Muscle of leg (tissue), 3 donors: ENCODE measurements at regions not wholly inside any gene's neighbourhood (a gene's known extent, or its start where the extent isn't known, plus 50 kb on each side); places are given as distances from the start of the nearest gene placed in this dataset.
A peak's percentile ranks its signal among the peaks of the same experiment; 100 is the strongest.

Experiments
- DNase-seq: peaks from one replicate; pipeline ENCODE4 v3.0.0; 2013
- H3K27ac ChIP-seq: one replicate; pipeline ENCODE4 v1.5.1; 2013; ENCODE audit warnings: mild to moderate bottlenecking, low read length, control low read depth
- H3K27me3 ChIP-seq: one replicate; pipeline ENCODE4 v1.6.1; 2013; ENCODE audit warnings: low read length; ENCODE audit not compliant: control insufficient read depth, insufficient read depth
- H3K36me3 ChIP-seq: one replicate; pipeline ENCODE4 v1.6.1; 2013; ENCODE audit warnings: low read length; ENCODE audit not compliant: control insufficient read depth, insufficient read depth
- H3K4me1 ChIP-seq: one replicate; pipeline ENCODE4 v1.6.1; 2013; ENCODE audit warnings: low read length; ENCODE audit not compliant: control insufficient read depth, insufficient read depth
- H3K4me3 ChIP-seq: one replicate; pipeline ENCODE4 v1.5.1; 2013; ENCODE audit warnings: low read length, control low read depth
- H3K9me3 ChIP-seq: replicated peaks from 2 replicates; pipeline ENCODE4 v1.6.1; 2013; ENCODE audit warnings: low read depth, low read length; ENCODE audit not compliant: control insufficient read depth
- WGBS: methylation state at CpG from one replicate; pipeline ENCODE4 v1.1.5; 2013; ENCODE audit warnings: missing lambda C conversion rate; ENCODE audit not compliant: insufficient coverage; 5-methylcytosine and 5-hydroxymethylcytosine counted together

DNA sequence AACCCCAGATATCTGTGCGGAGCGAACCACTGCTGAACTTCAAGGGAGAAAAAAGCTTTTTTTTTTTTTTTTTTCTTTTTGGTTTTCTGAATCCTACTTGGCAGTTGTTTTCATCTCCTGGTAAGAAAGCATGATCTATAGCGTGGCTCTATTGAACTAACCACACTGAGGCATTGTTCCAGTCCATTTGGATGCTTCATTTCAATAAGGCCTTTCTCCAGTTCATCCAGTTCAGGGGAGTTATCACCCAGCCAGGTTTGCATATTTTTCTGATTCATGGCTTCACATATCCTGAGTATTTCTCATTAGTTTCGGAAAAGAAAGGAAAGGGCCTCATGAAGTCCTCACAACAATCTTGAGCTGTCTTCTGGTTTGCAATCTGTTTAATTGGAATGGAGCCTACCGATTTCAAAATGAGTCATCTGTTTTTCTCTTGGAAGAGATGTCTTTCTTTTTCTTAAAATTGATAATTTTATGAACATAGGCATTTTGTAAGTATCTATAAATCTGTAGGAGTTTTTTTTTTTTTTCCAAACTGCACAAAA, 93.1 kb upstream of the STEAP4 start:
- Histone ChIP-seq H3K27me3 (no peaks in the 10 kb centered on the region), H3K36me3 (no peaks in the 10 kb centered on the region), H3K4me1 (no peaks in the 10 kb centered on the region), H3K9me3 (no peaks in the 10 kb centered on the region), H3K4me3 (no peak overlapping the region), H3K27ac (no peak overlapping the region)
- WGBS = 88% methylated on average over 1 of the region's 5 CpGs
- DNase-seq = peak; percentile 28

DNA sequence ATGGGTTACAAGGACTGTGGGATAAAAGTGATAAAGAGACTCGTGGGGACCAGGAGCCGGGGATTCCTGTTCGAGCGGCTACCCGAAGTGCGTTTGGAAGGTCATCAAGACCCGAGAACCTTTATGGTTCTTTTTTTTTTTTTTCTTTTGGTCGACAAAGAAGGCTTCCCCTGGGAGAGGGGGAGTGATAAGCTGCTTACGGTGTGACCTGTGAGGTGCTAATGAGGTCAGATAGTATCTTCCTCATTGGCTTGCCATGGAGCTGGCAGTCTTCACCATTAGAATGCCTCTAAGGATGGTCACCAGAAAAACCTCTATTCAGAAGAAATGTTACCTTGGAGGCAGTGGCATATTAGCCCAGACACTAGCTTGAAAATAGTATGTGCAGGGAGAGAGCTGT, 92.3 kb upstream of the STEAP4 start:
- no peak for DNase-seq
- no peaks in the 10 kb centered on the region for H3K27me3 ChIP-seq
- H3K4me1 ChIP-seq = no peaks in the 10 kb centered on the region
- no peak overlapping the region for H3K27ac ChIP-seq
- no peaks in the 10 kb centered on the region for H3K36me3 ChIP-seq
- 30% methylated on average over 3 of the region's 9 CpGs for WGBS
- no peak overlapping the region for H3K4me3 ChIP-seq
- no peaks in the 10 kb centered on the region for H3K9me3 ChIP-seq

DNA sequence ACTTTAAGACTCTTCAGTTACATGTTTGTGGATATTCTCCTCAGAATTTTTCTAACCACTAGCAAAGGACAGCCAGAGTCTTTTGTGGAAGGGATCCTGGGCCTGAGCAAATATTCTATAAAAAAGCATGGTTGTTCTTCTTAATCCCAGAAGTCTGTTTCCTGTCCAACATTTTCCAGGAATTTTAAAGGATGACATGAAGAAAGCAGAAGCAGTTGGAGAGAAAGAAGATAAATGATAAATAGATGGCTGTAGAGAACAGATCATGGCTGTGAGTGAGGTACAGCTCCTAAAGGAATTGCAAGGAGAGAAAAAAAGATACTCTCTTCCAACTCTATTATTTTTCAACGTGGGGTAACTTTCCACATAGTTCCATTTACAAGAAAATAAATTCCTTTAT, 91.8 kb upstream of the STEAP4 start:
- Histone ChIP-seq H3K9me3 (no peaks in the 10 kb centered on the region), H3K4me1 (no peaks in the 10 kb centered on the region), H3K36me3 (no peaks in the 10 kb centered on the region), H3K4me3 (no peak overlapping the region), H3K27me3 (no peaks in the 10 kb centered on the region), H3K27ac (no peak overlapping the region)
- DNase-seq = peak; percentile 86
- no CpG with 5 or more reads among the region's 1 CpG for WGBS

DNA sequence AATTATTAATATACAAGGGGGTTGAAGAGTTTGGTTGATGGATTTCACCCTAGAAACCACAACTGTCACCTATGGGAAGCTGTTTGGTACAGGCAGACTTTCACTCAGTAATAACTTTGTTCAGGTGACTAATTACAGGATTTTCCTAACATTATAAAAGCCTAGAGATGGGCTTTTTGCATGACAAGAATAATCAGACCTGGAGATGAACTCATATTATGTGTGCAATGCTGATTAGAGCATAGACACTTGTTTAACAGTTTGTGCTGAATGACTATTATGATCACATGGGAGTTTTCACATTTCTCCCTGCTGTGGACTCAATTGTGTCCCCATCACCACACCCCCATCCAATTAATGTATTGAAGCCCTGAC, 90.2 kb upstream of the STEAP4 start:
- H3K4me3 ChIP-seq = no peak overlapping the region
- H3K27me3 ChIP-seq = no peaks in the 10 kb centered on the region
- no peak for DNase-seq
- no peaks in the 10 kb centered on the region for H3K4me1 ChIP-seq
- no peaks in the 10 kb centered on the region for H3K9me3 ChIP-seq
- no peaks in the 10 kb centered on the region for H3K36me3 ChIP-seq
- H3K27ac ChIP-seq = no peak overlapping the region

DNA sequence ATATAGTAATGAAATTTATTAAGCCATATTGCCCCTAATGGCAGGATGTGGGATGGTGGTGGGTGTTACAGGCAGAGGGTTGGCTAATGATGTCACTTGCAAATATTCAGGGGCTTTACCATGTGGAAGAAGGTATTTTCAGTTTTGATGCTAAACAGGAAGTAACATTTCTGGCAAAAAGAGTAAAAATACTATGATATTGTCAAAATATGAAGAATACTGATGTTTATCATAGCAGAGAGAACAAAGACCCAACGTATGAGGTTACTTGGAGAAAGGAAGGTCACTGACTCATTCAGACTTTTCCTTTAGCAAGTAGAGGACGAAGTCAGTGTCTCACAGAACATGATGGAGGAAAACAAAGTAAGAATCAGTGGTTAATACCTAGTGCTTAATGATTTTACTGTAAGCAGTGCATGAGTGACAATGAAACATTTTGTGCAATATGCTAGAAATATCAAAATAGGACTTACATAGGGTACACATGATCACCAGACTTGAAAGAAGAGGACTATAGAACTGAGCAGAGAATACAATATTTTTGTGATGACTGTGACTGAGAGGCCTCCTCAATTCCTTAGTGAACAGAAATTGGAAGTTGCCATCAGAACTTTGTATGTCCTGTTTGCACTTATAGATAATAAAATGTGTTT, 89.7 kb upstream of the STEAP4 start:
- Histone ChIP-seq H3K27me3 (no peaks in the 10 kb centered on the region), H3K36me3 (no peaks in the 10 kb centered on the region), H3K9me3 (no peaks in the 10 kb centered on the region), H3K4me1 (no peaks in the 10 kb centered on the region), H3K27ac (no peak overlapping the region), H3K4me3 (no peak overlapping the region)
- WGBS = 60% methylated on average over 1 of the region's 2 CpGs
- no peak for DNase-seq

DNA sequence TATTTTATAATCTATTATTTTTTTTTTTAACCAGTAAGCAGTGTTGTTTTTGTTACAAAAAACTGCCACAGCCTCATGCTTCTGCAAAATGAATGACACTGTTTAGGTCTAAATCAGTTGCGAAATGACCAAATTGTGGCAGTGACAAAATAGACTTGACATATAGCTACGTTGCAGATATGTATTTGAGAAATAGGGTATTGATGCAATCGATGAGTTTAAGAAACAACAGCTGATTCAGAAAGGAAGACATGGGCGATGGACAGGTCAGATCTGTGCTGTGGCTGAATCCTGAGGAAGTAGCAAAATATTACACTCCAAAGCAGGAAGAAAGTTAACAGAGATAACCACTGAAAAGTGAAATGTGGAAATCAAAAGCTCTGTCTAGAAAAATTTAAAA, 89.0 kb upstream of the STEAP4 start:
- no peak for DNase-seq
- Histone ChIP-seq H3K36me3 (no peaks in the 10 kb centered on the region), H3K9me3 (no peaks in the 10 kb centered on the region), H3K27ac (no peak overlapping the region), H3K4me1 (no peaks in the 10 kb centered on the region), H3K27me3 (no peaks in the 10 kb centered on the region), H3K4me3 (no peak overlapping the region)
- WGBS = 100% methylated on average over 1 of the region's 4 CpGs

DNA sequence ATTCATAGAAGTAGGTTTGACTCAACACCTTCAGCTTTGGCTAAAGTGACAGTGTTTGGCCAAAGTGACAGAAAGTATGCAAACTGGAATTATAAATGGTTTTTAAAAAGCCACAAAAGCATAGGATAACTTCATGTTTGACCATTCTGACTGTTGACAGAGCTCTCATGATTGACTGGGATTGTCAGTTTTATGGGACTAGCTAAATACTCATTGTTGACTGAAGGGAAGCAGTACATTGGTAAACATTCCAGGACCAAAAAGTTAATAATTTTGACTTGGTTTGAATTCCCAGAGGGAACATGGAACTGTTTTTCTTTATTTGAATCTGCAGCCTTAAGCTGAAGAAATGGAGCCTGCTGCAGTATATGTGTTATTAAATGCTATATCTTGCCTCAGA, 84.6 kb upstream of the STEAP4 start:
- Histone ChIP-seq H3K27ac (no peak overlapping the region), H3K4me1 (no peaks in the 10 kb centered on the region), H3K9me3 (no peaks in the 10 kb centered on the region), H3K4me3 (no peak overlapping the region), H3K36me3 (no peaks in the 10 kb centered on the region), H3K27me3 (no peaks in the 10 kb centered on the region)
- no peak for DNase-seq

DNA sequence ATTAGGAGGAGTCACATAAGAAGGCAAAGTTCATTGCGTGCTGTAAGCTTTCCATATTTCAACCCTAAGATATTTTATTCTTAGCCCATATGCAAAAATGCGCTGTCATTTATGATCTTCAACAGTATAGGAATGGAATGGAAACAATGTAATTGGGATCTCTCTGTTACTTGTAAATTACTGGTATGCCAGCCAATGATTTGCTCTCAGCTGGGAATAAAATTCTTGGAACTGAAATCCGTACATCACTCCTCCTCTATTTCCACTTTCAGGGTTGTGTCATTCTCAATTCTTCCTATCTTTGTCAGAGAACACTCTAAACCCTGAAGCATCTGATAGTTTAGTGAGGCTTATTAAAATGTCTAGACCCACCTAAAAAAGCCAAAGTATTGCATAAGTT, 80.7 kb upstream of the STEAP4 start:
- H3K36me3 ChIP-seq = no peaks in the 10 kb centered on the region
- no peak for DNase-seq
- H3K9me3 ChIP-seq = no peaks in the 10 kb centered on the region
- H3K4me1 ChIP-seq = no peaks in the 10 kb centered on the region
- H3K27ac ChIP-seq = no peak overlapping the region
- H3K4me3 ChIP-seq = no peak overlapping the region
- H3K27me3 ChIP-seq = no peaks in the 10 kb centered on the region
- WGBS = no CpG with 5 or more reads among the region's 3 CpGs

DNA sequence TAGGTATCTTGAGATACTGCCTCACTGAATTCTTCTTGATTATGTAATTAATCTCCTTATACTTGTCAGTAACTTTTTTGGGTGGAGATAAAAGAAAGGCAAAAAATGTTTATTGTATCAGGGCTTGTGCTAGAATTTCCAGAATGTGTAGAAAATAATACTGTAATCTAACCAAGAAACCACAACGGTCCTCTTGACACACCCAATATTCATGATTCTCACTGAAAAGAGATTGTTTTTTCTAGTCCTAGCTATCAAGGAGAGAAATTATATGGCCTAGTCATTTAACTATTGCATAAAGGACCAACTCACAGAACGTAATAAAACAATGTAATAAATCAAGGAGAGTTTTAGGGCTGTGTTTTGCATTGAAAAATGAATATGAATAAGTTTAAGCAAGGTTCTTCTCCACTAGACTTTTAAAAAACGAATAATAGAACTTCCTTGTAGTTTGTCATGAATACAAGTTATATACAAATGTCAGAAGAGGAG, 80.0 kb upstream of the STEAP4 start:
- no peaks in the 10 kb centered on the region for H3K27me3 ChIP-seq
- H3K36me3 ChIP-seq = no peaks in the 10 kb centered on the region
- no peaks in the 10 kb centered on the region for H3K4me1 ChIP-seq
- H3K9me3 ChIP-seq = no peaks in the 10 kb centered on the region
- DNase-seq = no peak
- H3K27ac ChIP-seq = no peak overlapping the region
- WGBS = no CpG with 5 or more reads among the region's 3 CpGs
- H3K4me3 ChIP-seq = no peak overlapping the region

DNA sequence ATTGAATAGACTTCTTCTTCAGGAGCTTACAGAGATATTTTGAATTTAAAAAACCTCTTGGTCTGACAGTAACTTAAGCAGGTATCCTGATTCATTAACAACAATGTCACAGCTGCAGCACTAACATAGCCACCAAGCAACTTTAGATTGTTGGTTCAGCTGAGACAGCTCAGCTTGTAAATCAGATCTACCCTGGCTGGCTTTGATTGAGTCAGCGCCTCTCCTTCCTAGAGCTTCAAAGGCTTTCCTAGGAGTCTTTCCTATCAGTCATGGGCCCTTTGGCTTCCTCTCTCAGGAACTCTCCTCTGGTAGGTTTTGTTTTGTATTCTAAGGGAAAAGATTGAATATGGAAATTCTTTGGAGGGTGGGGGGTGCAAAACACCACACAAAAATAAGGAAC, 70.7 kb upstream of the STEAP4 start:
- Histone ChIP-seq H3K4me1 (no peaks in the 10 kb centered on the region), H3K36me3 (no peaks in the 10 kb centered on the region), H3K27me3 (no peaks in the 10 kb centered on the region), H3K27ac (no peak overlapping the region), H3K9me3 (peaks cover 5% of the 10 kb centered on the region), H3K4me3 (no peak overlapping the region)
- WGBS = 20% methylated on average over 1 of the region's 1 CpG
- DNase-seq = no peak

DNA sequence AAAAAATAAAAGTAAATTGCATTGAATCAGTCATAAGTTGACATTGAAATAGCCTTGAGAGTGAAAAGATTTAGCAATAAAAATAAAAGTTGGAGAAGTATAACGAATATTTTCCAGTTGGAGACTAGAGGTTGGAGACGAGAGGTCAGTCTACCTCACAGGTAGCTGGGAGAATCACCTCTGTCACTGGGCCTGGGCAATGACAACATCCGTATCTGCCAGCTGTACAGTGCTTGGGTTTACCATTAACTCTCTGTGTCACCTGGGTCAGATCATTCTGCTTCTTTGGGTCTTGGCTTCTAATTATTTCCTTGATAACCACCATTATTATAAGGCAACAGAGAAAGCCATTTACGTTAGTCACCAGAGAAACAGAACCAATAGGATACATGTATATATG, 62.0 kb upstream of the STEAP4 start:
- Histone ChIP-seq H3K27me3 (no peaks in the 10 kb centered on the region), H3K9me3 (no peaks in the 10 kb centered on the region), H3K4me3 (no peak overlapping the region), H3K27ac (no peak overlapping the region), H3K4me1 (no peaks in the 10 kb centered on the region), H3K36me3 (no peaks in the 10 kb centered on the region)
- DNase-seq = no peak
- 97% methylated on average over 3 of the region's 4 CpGs for WGBS
